NT2/D1 (cell line): ENCODE measurements at regions not wholly inside any gene's neighbourhood (a gene's known extent, or its start where the extent isn't known, plus 50 kb on each side); places are given as distances from the start of the nearest gene placed in this dataset.

ENCODE experiments used
- SUZ12 ChIP-seq: IDR thresholded peaks from 2 replicates; pipeline ENCODE4 v1.6.1; 2011; ENCODE audit not compliant: insufficient read length, insufficient read depth; ENCODE audit errors: extremely low read depth
- YY1 ChIP-seq: IDR thresholded peaks from 2 replicates; pipeline ENCODE4 v1.6.1; 2011; ENCODE audit not compliant: insufficient read length, insufficient read depth
- ZNF274 ChIP-seq: IDR thresholded peaks from 2 replicates; pipeline ENCODE4 v1.6.1; 2011; ENCODE audit warnings: mild to moderate bottlenecking, low read depth, low read length

GRCh38 chr1:65694126-65694525 is 98.6 kb upstream of the PDE4B start:
- TF ChIP-seq YY1, result no peak
- no peak for TF ChIP-seq SUZ12
- no peak for TF ChIP-seq ZNF274
